ENCODE measurements at regions not wholly inside any gene's neighbourhood (a gene's known extent, or its start where the extent isn't known, plus 50 kb on each side); places are given as distances from the start of the nearest gene placed in this dataset.

DNA sequence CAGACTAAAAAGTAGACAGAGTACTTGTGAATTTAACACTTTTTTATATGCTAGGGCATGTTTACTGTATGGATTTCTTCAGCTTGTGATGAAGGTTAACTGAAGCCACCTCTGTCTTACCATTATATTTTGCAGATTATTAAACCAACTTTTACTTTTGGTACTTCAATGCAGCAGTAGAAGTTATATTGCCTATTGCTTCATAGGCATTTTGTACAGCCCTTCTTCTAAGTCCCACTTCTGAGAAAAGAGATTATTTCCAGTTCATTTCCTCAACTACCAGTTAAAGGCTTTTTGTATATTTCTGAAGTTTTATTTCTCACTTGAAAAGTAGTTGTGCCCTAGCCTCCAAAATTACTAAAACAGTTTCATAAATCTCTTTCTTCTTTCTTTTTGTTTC is 151.7 kb upstream of the FOXN2 start:
- Histone ChIP-seq H3K79me2 (ENCODE audit: control insufficient read depth, insufficient read depth, low read length, unreplicated experiment) (no peaks in the 10 kb centered on the region), H3K27ac (ENCODE audit: low read depth, low read length) (no peak overlapping the region)

DNA sequence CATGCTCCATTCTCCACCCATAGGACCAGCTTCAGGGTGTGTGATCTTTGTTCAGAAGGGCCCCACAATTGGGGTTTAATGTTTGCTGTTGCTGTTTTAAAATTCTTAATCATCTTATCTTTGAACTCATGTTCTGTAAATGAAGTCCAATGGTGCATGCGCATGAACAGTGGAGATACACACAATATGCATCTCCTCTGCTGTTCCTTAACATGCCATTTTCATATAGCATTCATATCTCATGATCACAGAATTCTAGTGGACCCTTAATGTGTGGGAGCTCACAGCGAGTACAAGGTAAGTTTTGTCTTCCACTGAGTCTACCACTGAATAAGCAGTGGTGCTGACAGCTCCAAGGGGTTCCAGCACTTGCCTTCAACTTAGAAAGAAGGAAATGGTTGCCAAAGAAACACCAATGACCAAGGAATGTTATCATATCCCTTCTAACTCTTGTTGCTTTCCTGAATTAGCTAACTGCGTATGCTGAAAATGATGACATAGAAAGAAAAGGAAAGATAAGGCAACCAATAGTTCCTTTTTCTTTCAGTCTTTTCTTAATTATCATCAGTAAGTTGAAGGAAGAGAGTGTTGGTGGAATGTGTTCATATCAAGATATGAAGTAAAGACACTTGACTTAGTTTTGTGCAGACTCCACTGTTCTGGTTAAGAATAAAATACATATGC is 149.3 kb upstream of the FOXN2 start:
- Histone ChIP-seq H3K27ac (ENCODE audit: low read depth, low read length) (no peak overlapping the region), H3K4me3 (ENCODE audit: low read depth, low read length) (no peak overlapping the region), H3K4me1 (ENCODE audit: control insufficient read depth, insufficient read depth, low read length, unreplicated experiment) (no peaks in the 10 kb centered on the region), H3K27me3 (ENCODE audit: insufficient read depth, low read length) (no peaks in the 10 kb centered on the region), H3K36me3 (ENCODE audit: insufficient read depth, low read length) (no peaks in the 10 kb centered on the region), H3K79me2 (ENCODE audit: control insufficient read depth, insufficient read depth, low read length, unreplicated experiment) (no peaks in the 10 kb centered on the region), H2AFZ (ENCODE audit: low read length, unreplicated experiment) (no peak overlapping the region)

More for the DNA sequence above, 151.7 kb upstream of the FOXN2 start:
- Histone ChIP-seq H3K4me1 (ENCODE audit: control insufficient read depth, insufficient read depth, low read length, unreplicated experiment) (no peaks in the 10 kb centered on the region), H2AFZ (ENCODE audit: low read length, unreplicated experiment) (no peak overlapping the region), H3K36me3 (ENCODE audit: insufficient read depth, low read length) (no peaks in the 10 kb centered on the region), H3K27me3 (ENCODE audit: insufficient read depth, low read length) (no peaks in the 10 kb centered on the region), H3K4me3 (ENCODE audit: low read depth, low read length) (no peak overlapping the region)

DNA sequence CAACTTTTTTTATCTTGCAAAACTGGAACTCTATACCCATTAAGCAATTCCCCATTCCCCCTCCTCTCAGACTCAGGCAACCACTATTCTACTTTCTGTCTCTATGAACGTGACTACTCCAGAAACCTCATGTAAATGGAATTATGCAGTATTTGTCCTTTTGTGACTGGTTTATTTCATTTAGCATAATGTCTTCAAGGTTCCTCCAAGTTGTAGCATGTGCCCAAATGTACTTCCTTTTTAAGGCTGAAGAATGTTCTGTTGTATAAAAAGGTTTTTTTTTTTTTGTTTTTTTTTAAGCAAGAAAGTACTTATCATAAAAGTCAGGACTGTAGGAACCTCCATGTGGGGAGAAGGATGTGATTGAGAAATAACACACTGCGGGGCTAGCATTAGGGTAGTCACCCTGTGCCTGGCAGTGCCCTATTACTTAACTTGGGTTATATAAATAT is 145.3 kb upstream of the FOXN2 start:
- Histone ChIP-seq H2AFZ (ENCODE audit: low read length, unreplicated experiment) (no peak overlapping the region), H3K4me3 (ENCODE audit: low read depth, low read length) (no peak overlapping the region), H3K36me3 (ENCODE audit: insufficient read depth, low read length) (no peaks in the 10 kb centered on the region), H3K79me2 (ENCODE audit: control insufficient read depth, insufficient read depth, low read length, unreplicated experiment) (no peaks in the 10 kb centered on the region), H3K27ac (ENCODE audit: low read depth, low read length) (no peak overlapping the region), H3K4me1 (ENCODE audit: control insufficient read depth, insufficient read depth, low read length, unreplicated experiment) (no peaks in the 10 kb centered on the region), H3K27me3 (ENCODE audit: insufficient read depth, low read length) (no peaks in the 10 kb centered on the region)

DNA sequence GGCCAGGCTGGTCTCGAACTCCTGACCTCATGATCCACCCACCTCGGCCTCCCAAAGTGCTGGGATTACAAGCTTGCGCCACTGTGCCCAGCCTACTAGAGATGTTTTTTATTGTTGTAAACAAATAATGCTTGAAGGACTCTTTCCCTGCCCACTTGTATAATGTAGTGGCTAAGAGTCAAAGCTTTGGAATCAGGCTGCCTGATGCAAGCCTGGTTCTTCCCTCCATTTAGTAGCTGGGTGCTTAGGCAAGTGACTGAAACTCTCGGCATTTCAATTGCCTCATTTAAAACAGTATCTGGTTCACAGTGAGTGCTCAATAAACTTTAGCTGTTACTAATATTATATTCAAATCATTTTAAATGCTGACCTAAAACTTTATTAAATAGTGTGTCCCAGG is 144.2 kb upstream of the FOXN2 start:
- Histone ChIP-seq H3K27me3 (ENCODE audit: insufficient read depth, low read length) (no peaks in the 10 kb centered on the region), H3K4me1 (ENCODE audit: control insufficient read depth, insufficient read depth, low read length, unreplicated experiment) (peaks cover 10% of the 10 kb centered on the region), H2AFZ (ENCODE audit: low read length, unreplicated experiment) (no peak overlapping the region), H3K36me3 (ENCODE audit: insufficient read depth, low read length) (no peaks in the 10 kb centered on the region), H3K4me3 (ENCODE audit: low read depth, low read length) (no peak overlapping the region), H3K79me2 (ENCODE audit: control insufficient read depth, insufficient read depth, low read length, unreplicated experiment) (no peaks in the 10 kb centered on the region), H3K27ac (ENCODE audit: low read depth, low read length) (no peak overlapping the region)

DNA sequence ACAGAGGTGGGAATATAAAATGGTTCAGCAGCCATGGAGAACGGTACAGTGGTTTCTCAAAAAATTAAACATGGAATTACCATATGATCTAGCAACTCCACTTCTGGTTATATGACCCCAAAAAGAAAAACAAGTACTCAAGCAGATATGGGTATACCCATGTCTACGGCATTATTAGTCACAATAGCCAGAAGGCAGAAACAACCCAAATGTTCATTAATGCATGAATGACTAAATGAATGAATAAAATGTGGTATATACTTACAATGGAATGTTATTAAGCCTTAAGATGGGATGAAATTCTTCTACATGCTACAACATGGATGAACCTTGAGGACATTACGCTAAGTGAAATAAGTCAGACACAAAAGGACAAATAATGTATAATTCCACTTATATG is 141.3 kb upstream of the FOXN2 start:
- Histone ChIP-seq H3K27me3 (ENCODE audit: insufficient read depth, low read length) (no peaks in the 10 kb centered on the region), H3K36me3 (ENCODE audit: insufficient read depth, low read length) (no peaks in the 10 kb centered on the region), H3K4me3 (ENCODE audit: low read depth, low read length) (no peak overlapping the region), H3K4me1 (ENCODE audit: control insufficient read depth, insufficient read depth, low read length, unreplicated experiment) (peaks cover 10% of the 10 kb centered on the region), H2AFZ (ENCODE audit: low read length, unreplicated experiment) (no peak overlapping the region), H3K27ac (ENCODE audit: low read depth, low read length) (no peak overlapping the region), H3K79me2 (ENCODE audit: control insufficient read depth, insufficient read depth, low read length, unreplicated experiment) (no peaks in the 10 kb centered on the region)

DNA sequence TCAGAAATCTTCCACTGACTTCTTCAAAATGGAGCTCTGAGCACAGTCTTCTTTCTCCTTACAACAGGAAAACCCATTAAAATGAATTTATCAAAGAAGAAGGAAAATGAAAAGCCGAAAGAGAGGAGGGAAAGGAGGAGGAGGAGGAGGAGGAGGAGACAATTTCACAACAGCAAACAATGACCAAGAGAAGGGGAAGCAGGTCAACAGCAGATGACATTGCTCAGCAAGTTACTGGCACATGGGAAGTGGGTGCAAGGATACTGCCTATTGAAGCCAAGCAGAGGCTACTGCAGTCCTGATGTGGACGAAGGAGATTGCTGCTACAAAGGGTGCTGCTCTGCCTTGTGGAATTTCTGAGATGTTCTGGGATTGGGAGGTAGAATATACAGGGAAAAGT is 140.0 kb upstream of the FOXN2 start:
- Histone ChIP-seq H3K4me3 (ENCODE audit: low read depth, low read length) (no peak overlapping the region), H3K36me3 (ENCODE audit: insufficient read depth, low read length) (no peaks in the 10 kb centered on the region), H2AFZ (ENCODE audit: low read length, unreplicated experiment) (peak overlapping the region; percentile 29), H3K79me2 (ENCODE audit: control insufficient read depth, insufficient read depth, low read length, unreplicated experiment) (no peaks in the 10 kb centered on the region), H3K27ac (ENCODE audit: low read depth, low read length) (no peak overlapping the region), H3K4me1 (ENCODE audit: control insufficient read depth, insufficient read depth, low read length, unreplicated experiment) (peaks cover 10% of the 10 kb centered on the region), H3K27me3 (ENCODE audit: insufficient read depth, low read length) (no peaks in the 10 kb centered on the region)

DNA sequence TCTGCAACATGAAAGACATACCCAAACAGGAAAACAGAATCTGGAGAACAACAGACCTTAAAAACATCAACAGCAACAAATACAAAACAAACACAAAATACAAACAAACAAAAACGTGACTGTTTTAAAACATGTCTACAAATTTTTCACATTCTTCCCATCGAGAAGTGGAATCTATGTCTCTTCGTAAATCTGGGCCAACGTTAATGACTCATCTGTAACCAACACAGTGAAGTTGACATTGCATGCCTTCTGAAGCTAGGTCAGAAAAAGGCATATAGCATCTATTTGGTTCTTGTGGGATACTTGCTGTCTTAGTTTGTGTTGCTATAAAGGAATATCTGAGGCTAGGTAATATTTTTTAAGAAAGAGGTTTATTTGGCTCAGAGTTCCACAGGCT is 139.2 kb upstream of the FOXN2 start:
- H3K4me1 ChIP-seq (ENCODE audit: control insufficient read depth, insufficient read depth, low read length, unreplicated experiment), result peaks cover 10% of the 10 kb centered on the region
- H3K36me3 ChIP-seq (ENCODE audit: insufficient read depth, low read length), result no peaks in the 10 kb centered on the region
- H3K79me2 ChIP-seq (ENCODE audit: control insufficient read depth, insufficient read depth, low read length, unreplicated experiment), result no peaks in the 10 kb centered on the region
- no peak overlapping the region for H3K27ac ChIP-seq (ENCODE audit: low read depth, low read length)
- no peaks in the 10 kb centered on the region for H3K27me3 ChIP-seq (ENCODE audit: insufficient read depth, low read length)
- H3K4me3 ChIP-seq (ENCODE audit: low read depth, low read length), result no peak overlapping the region
- H2AFZ ChIP-seq (ENCODE audit: low read length, unreplicated experiment), result peak overlapping the region; percentile 29

DNA sequence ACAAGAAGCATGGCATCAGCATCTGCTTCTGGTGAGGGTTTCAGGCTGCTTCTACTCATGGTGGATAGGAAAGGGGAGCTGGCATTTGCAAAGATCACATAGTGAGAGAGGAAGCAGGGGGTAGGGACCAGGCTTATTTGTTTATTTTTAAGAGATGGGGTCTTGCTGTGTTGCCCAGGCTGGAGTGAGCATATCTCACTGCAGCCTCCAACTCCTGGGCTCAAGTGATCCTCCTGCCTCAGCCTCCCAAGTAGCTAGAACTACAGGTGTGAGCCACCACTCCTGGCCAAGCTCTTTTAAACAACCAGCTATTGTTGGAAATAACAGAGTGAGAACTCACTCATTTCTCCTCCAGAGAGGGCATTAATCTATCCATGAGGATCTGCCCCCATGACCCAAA is 138.8 kb upstream of the FOXN2 start:
- Histone ChIP-seq H3K36me3 (ENCODE audit: insufficient read depth, low read length) (no peaks in the 10 kb centered on the region), H3K4me1 (ENCODE audit: control insufficient read depth, insufficient read depth, low read length, unreplicated experiment) (peaks cover 10% of the 10 kb centered on the region), H3K4me3 (ENCODE audit: low read depth, low read length) (no peak overlapping the region), H3K27me3 (ENCODE audit: insufficient read depth, low read length) (no peaks in the 10 kb centered on the region), H3K27ac (ENCODE audit: low read depth, low read length) (no peak overlapping the region), H3K79me2 (ENCODE audit: control insufficient read depth, insufficient read depth, low read length, unreplicated experiment) (no peaks in the 10 kb centered on the region), H2AFZ (ENCODE audit: low read length, unreplicated experiment) (no peak overlapping the region)

DNA sequence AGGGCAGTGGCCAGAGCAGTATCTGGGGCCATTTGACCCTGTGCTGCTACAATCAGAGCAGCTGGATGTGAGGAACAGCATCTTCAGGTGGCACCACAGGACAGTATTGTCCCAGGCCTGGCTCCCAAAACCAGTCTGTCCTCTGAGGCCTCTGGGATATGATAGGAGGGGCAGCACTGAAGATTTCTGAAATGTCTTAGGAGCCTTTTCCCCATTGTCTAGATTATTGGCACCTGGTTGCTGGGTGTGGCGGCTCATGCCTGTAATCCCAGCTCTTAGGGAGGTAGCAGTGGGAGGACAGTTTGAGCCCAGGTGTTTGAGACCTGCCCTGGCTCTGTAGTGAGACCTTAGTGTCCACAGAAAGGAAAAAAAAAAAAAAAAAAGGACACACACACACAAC is 137.6 kb upstream of the FOXN2 start:
- Histone ChIP-seq H3K36me3 (ENCODE audit: insufficient read depth, low read length) (no peaks in the 10 kb centered on the region), H3K27me3 (ENCODE audit: insufficient read depth, low read length) (no peaks in the 10 kb centered on the region), H3K4me3 (ENCODE audit: low read depth, low read length) (no peak overlapping the region), H3K79me2 (ENCODE audit: control insufficient read depth, insufficient read depth, low read length, unreplicated experiment) (no peaks in the 10 kb centered on the region), H3K4me1 (ENCODE audit: control insufficient read depth, insufficient read depth, low read length, unreplicated experiment) (peaks cover 10% of the 10 kb centered on the region), H3K27ac (ENCODE audit: low read depth, low read length) (no peak overlapping the region), H2AFZ (ENCODE audit: low read length, unreplicated experiment) (no peak overlapping the region)

DNA sequence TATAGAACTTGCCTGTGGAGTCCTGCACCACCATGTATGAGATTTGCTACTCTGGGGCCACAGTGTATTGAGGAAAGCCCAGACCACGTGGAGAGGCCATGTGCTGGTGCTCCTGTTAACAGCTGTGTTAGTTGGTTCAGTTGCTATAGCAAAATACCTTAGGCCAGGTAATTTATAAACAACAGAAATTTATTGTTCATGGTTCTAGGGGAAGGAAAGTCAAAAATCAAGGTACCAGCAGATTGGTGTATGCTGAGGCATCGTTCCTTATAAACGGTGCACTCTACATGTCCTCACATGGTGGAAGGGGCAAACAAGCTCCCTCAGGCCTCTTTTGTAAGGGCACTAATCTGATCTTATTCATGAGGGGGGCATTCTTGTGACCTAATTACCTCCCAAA is 135.9 kb upstream of the FOXN2 start:
- Histone ChIP-seq H3K4me3 (ENCODE audit: low read depth, low read length) (no peak overlapping the region), H3K36me3 (ENCODE audit: insufficient read depth, low read length) (no peaks in the 10 kb centered on the region), H3K4me1 (ENCODE audit: control insufficient read depth, insufficient read depth, low read length, unreplicated experiment) (peaks cover 10% of the 10 kb centered on the region), H3K79me2 (ENCODE audit: control insufficient read depth, insufficient read depth, low read length, unreplicated experiment) (no peaks in the 10 kb centered on the region), H3K27ac (ENCODE audit: low read depth, low read length) (no peak overlapping the region), H3K27me3 (ENCODE audit: insufficient read depth, low read length) (no peaks in the 10 kb centered on the region), H2AFZ (ENCODE audit: low read length, unreplicated experiment) (no peak overlapping the region)

DNA sequence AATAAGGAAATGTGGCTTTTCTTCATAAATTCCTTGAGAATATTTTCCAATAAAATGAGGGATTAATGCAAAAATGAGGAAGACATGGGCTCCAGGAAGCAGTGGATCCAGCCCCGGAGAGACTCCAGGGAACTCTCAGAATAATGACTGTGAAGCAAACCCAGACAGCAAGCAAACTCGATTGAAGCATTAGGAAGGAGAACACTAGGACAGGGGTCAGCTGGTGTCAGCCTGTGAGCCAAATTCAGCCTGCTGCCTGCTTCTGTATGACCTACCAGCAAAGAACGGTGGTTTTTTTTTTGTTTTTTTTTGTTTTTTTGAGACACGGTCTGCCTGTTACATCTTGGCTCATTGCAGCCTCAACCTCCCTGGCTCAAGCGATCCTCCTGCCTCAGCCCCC is 133.9 kb upstream of the FOXN2 start:
- H3K36me3 ChIP-seq (ENCODE audit: insufficient read depth, low read length), result no peaks in the 10 kb centered on the region
- no peak overlapping the region for H3K27ac ChIP-seq (ENCODE audit: low read depth, low read length)
- no peaks in the 10 kb centered on the region for H3K27me3 ChIP-seq (ENCODE audit: insufficient read depth, low read length)
- H3K79me2 ChIP-seq (ENCODE audit: control insufficient read depth, insufficient read depth, low read length, unreplicated experiment), result no peaks in the 10 kb centered on the region
- no peak overlapping the region for H3K4me3 ChIP-seq (ENCODE audit: low read depth, low read length)
- no peaks in the 10 kb centered on the region for H3K4me1 ChIP-seq (ENCODE audit: control insufficient read depth, insufficient read depth, low read length, unreplicated experiment)
- H2AFZ ChIP-seq (ENCODE audit: low read length, unreplicated experiment), result peak overlapping the region; percentile 80

Data from ACC112 (cell line).